Suprapubic skin (tissue), 4 donors: ENCODE measurements at regions not wholly inside any gene's neighbourhood (a gene's known extent, or its start where the extent isn't known, plus 50 kb on each side); places are given as distances from the start of the nearest gene placed in this dataset.
"Not testable (repeated sequence)": the region's sequence is repeated elsewhere in the genome, so short reads cannot be mapped to it uniquely, and the experiment has no call there.

Experiments
- DNase-seq, 2 donors: peaks; one replicate each; pipeline ENCODE4 v3.0.0-alpha.2; 2019; ENCODE audit warnings: low spot score in 2 of 2
- H3K27ac ChIP-seq: fragments of 200-600 bp; sonication (generic); one replicate; pipeline ENCODE4 v1.5.1; 2019
- H3K27me3 ChIP-seq: fragments of 200-600 bp; sonication (generic); one replicate; pipeline ENCODE4 v1.5.1; 2019
- H3K36me3 ChIP-seq: fragments of 200-600 bp; sonication (generic); one replicate; pipeline ENCODE4 v1.5.1; 2019
- H3K4me1 ChIP-seq: fragments of 200-600 bp; sonication (generic); one replicate; pipeline ENCODE4 v1.5.1; 2019
- H3K4me3 ChIP-seq: fragments of 200-600 bp; sonication (generic); one replicate; pipeline ENCODE4 v1.5.1; 2019; ENCODE audit warnings: mild to moderate bottlenecking
- H3K9me3 ChIP-seq: fragments of 200-600 bp; sonication (generic); one replicate; pipeline ENCODE4 v1.5.1; 2019
- EP300 ChIP-seq: sonication (generic); formaldehyde crosslinking; IDR thresholded peaks from one replicate; pipeline ENCODE4 v1.6.1; 2017; ENCODE audit warnings: antibody characterized with exemption
- POLR2A ChIP-seq, 2 donors: fragments of 450-650 bp; IDR thresholded peaks; one replicate each; pipeline ENCODE4 v1.6.1; 2017; ENCODE audit warnings: antibody characterized with exemption in 2 of 2, mild to moderate bottlenecking in 2 of 2, moderate library complexity in 2 of 2
- POLR2AphosphoS5 ChIP-seq, 3 donors: sonication (generic); formaldehyde crosslinking; IDR thresholded peaks; one replicate each; pipeline ENCODE4 v1.6.1; 2017; ENCODE audit warnings: antibody characterized with exemption in 3 of 3
- WGBS: methylation state at CpG from one replicate; pipeline ENCODE4 v1.1.5; 2018; 5-methylcytosine and 5-hydroxymethylcytosine counted together
- TF ChIP-seq, protein P1 (sequence below), 2 donors: fragments of 200-600 bp in 1 of 2; fragments of 450-650 bp in 1 of 2; sonication (generic) in 1 of 2; IDR thresholded peaks; one replicate each; pipeline ENCODE4 v1.5.1; 2016 to 2019; ENCODE audit warnings: antibody characterized with exemption in 2 of 2, mild to moderate bottlenecking in 1 of 2, moderate library complexity in 1 of 2

- WGBS, result 71% methylated on average over 3 of the region's 3 CpGs
- DNase-seq, result no peak
- Histone ChIP-seq H3K27ac (no peak overlapping the region), H3K4me1 (no peaks in the 10 kb centered on the region), H3K4me3 (no peak overlapping the region), H3K27me3 (no peaks in the 10 kb centered on the region), H3K36me3 (no peaks in the 10 kb centered on the region), H3K9me3 (no peaks in the 10 kb centered on the region)
- TF ChIP-seq POLR2A (IDR thresholded peaks at IDR 0.05) (no peak), POLR2AphosphoS5 (IDR thresholded peaks at IDR 0.05) (no peak), EP300 (no peak)
- TF ChIP-seq, protein P1, sequence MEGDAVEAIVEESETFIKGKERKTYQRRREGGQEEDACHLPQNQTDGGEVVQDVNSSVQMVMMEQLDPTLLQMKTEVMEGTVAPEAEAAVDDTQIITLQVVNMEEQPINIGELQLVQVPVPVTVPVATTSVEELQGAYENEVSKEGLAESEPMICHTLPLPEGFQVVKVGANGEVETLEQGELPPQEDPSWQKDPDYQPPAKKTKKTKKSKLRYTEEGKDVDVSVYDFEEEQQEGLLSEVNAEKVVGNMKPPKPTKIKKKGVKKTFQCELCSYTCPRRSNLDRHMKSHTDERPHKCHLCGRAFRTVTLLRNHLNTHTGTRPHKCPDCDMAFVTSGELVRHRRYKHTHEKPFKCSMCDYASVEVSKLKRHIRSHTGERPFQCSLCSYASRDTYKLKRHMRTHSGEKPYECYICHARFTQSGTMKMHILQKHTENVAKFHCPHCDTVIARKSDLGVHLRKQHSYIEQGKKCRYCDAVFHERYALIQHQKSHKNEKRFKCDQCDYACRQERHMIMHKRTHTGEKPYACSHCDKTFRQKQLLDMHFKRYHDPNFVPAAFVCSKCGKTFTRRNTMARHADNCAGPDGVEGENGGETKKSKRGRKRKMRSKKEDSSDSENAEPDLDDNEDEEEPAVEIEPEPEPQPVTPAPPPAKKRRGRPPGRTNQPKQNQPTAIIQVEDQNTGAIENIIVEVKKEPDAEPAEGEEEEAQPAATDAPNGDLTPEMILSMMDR (IDR thresholded peaks at IDR 0.05), result no peak
Measured at GRCh38 chr6:10138917-10139316, 276.0 kb downstream of the TFAP2A start.

- no peak for DNase-seq
- 85% methylated on average over 7 of the region's 7 CpGs for WGBS
- Histone ChIP-seq H3K9me3 (no peaks in the 10 kb centered on the region), H3K36me3 (no peaks in the 10 kb centered on the region), H3K27me3 (no peaks in the 10 kb centered on the region), H3K4me3 (no peak overlapping the region), H3K4me1 (no peaks in the 10 kb centered on the region), H3K27ac (no peak overlapping the region)
- TF ChIP-seq POLR2AphosphoS5 (IDR thresholded peaks at IDR 0.05) (no peak), EP300 (no peak), POLR2A (IDR thresholded peaks at IDR 0.05) (no peak)
- TF ChIP-seq, protein P1 (IDR thresholded peaks at IDR 0.05), result no peak
Measured at GRCh38 chr6:10136636-10137035, 278.2 kb downstream of the TFAP2A start.

GRCh38 chr6:10134185-10134584, 280.7 kb downstream of the TFAP2A start:
- H3K27ac ChIP-seq, H3K36me3 ChIP-seq, H3K4me1 ChIP-seq, DNase-seq, H3K4me3 ChIP-seq, H3K27me3 ChIP-seq, H3K9me3 ChIP-seq: not testable (repeated sequence)
- 94% methylated on average over 11 of the region's 14 CpGs for WGBS

GRCh38 chr6:10128721-10129120, 286.2 kb downstream of the TFAP2A start:
- DNase-seq, result no peak
- no peaks in the 10 kb centered on the region for H3K4me1 ChIP-seq
- WGBS, result 92% methylated on average over 4 of the region's 4 CpGs
- peaks cover 4% of the 10 kb centered on the region for H3K27me3 ChIP-seq
- no peaks in the 10 kb centered on the region for H3K9me3 ChIP-seq
- H3K27ac ChIP-seq, result no peak overlapping the region
- H3K36me3 ChIP-seq, result no peaks in the 10 kb centered on the region
- H3K4me3 ChIP-seq, result no peak overlapping the region
- TF ChIP-seq, protein P1 (IDR thresholded peaks at IDR 0.05), result no peak
- no peak for TF ChIP-seq POLR2A (IDR thresholded peaks at IDR 0.05)

GRCh38 chr6:10122164-10122563, 292.7 kb downstream of the TFAP2A start:
- Histone ChIP-seq H3K9me3 (peaks cover 4% of the 10 kb centered on the region), H3K4me3 (no peak overlapping the region), H3K4me1 (no peaks in the 10 kb centered on the region), H3K27me3 (no peaks in the 10 kb centered on the region), H3K36me3 (no peaks in the 10 kb centered on the region), H3K27ac (no peak overlapping the region)
- DNase-seq, result no peak
- 61% methylated on average over 1 of the region's 1 CpG for WGBS
- no peak for TF ChIP-seq POLR2A (IDR thresholded peaks at IDR 0.05)
- TF ChIP-seq, protein P1 (IDR thresholded peaks at IDR 0.05), result no peak
- no peak for TF ChIP-seq POLR2AphosphoS5 (IDR thresholded peaks at IDR 0.05)

DNA sequence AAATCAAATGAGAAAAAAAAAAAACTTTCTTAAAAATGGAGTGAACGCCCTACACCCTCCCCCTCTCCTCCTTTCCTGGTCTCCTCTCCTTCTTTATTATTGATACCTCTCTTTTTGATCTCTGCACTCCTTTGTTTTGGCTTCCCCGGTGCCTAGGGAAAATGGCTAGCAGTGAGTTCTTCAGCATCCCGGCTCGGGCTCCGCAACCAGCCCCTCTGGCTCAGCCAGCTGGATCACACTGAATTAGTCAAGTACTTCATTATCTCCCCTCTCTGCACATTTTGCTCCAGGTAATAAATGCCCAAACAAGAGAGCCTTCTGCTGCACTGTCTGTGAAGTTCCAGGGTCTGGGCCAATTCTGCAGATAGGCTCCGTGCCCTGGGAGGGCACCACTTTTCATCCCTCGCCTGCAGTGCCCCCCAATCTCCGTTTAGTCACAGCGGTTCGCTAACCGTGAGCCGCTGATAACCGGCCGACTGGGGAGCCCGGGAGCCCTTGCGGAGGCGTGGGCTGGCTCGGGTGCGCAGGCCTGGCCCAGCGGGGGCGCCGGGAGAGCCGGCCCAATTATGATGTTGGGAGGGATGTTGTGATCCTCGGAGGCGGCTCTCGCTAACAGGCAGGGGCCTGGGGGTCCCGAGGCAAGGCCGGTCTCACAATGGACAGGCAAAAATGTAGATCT, 301.9 kb downstream of the TFAP2A start:
- no peak for DNase-seq
- Histone ChIP-seq H3K27ac (no peak overlapping the region), H3K4me3 (no peak overlapping the region), H3K4me1 (no peaks in the 10 kb centered on the region), H3K27me3 (peaks cover 13% of the 10 kb centered on the region), H3K36me3 (no peaks in the 10 kb centered on the region), H3K9me3 (no peaks in the 10 kb centered on the region)
- WGBS, result 70% methylated on average over 28 of the region's 28 CpGs
- TF ChIP-seq, protein P1 (IDR thresholded peaks at IDR 0.05), result no peak
- TF ChIP-seq POLR2AphosphoS5 (IDR thresholded peaks at IDR 0.05) (no peak), POLR2A (IDR thresholded peaks at IDR 0.05) (no peak), EP300 (no peak)
